Daoy (cell line): ENCODE measurements at regions not wholly inside any gene's neighbourhood (a gene's known extent, or its start where the extent isn't known, plus 50 kb on each side); places are given as distances from the start of the nearest gene placed in this dataset.
"Not testable (repeated sequence)": the region's sequence is repeated elsewhere in the genome, so short reads cannot be mapped to it uniquely, and the experiment has no call there.

Experiments
- DNase-seq: peaks from one replicate; pipeline ENCODE4 v3.0.0-alpha.2; 2015; ENCODE audit warnings: low read depth

DNA sequence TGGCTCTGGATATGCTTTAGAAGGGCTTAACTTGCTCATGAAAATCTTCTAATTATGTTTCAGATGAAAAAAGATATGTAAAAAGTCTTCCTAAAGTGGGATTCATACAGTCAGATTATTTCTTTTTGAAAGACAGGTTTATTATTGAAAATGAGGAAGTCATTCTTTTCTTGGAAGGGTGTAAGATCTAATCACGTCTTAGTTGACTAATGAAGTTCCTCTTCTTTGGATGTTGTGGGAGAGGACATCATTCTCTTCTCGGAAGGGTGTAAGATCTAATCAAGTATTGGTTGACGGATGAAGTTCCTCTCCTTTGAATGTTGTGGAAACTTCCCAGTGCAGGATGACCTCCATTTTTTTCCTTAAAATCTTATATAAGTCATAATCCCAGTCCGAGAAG is 74.9 kb downstream of the ALG10 start:
- DNase-seq, result no peak

DNA sequence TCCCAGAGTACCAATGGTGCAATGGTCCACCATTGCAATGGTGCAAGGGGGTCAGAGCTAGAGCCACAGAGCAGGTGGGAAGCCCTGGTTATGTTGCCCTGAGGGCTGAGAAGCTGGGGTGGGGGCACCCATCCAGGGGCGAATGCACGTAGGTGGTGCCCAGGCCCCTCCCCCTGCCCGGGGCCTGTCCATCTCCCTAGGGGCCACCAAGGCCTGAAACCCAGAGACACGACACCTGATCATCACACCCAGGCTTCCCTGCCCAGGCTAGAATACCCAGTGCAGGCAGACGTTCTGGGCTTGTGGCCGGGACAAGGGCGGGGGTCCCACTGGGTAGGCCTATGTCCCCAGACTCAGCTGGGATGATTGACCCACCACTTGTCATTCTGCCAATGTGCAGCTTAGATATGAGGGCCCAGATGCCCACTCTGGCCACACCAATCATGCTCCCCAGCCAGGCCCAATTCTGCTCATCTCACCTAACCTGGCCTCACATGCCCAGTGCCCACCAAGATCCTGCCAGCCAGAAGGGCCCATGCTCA is 83.2 kb downstream of the ALG10 start:
- DNase-seq, result no peak

DNA sequence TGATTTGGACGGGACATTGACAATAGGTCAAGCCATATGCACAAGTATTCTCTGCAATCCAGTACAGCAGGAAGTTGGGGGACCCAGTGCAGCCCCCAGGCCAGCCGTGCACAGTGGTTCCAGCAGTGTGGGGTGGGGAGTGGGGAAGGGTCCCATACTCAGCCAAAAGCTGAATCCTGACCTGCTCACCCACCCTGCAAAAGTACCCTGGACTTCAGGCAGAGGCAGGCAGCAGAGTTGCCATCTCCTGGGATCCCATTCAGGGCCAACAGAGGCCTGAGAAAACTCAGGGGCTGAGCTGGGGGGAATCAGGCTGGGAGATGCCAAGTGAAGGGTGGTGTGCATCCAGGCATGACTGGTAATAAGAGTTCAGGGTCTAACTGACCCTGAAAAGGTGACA is 83.9 kb downstream of the ALG10 start:
- no peak for DNase-seq

GRCh38 chr12:34107016-34107415 is 84.7 kb downstream of the ALG10 start:
- DNase-seq, result no peak

- DNase-seq, result no peak
Observed at GRCh38 chr12:34107781-34108404, 85.6 kb downstream of the ALG10 start.

DNA sequence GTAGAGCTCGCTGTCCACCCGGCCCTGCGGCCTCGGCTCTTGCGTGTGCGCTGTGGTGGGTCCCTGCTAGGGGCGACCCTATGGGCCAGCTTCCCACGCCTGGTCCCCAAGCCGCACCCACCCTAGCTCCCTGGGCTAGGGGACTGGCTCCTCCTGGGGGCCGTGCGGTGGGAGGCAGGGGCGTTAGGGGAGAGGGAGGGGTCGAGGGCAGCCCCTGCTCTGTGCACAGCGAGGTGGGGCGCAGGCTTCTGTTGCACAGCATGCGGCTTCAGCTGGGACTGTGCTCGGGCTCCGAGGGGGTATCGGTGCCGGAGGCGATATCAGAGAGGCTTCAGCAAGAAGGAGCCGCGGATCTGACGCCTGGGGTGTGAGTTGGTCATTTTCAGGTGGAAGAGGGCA is 86.1 kb downstream of the ALG10 start:
- DNase-seq, result no peak

GRCh38 chr12:34108967-34109366 is 86.7 kb downstream of the ALG10 start:
- no peak for DNase-seq

DNA sequence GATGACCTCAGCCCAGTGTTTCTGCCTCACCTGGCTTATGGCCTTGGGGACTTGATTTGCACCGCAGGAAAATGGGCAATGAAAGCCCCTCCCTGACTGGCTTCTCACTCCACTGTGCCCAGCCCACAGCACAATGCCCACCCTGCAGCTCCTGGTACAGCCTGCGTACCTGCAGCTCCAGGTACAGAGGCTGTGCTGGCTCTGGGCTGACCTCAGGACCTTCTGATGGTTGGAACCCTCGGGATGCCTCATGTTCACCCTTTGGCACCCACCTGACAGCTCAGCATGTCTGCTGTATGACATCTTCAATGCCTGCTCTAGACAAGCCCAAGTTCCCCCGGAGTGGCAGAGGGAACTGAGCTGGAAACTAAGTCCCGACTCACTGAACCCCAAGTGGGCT is 87.1 kb downstream of the ALG10 start:
- no peak for DNase-seq

- DNase-seq, result not testable (repeated sequence)
Observed at GRCh38 chr12:34109909-34110531, 87.7 kb downstream of the ALG10 start.

- no peak for DNase-seq
Observed at GRCh38 chr12:34119366-34119765, 97.1 kb downstream of the ALG10 start.

DNA sequence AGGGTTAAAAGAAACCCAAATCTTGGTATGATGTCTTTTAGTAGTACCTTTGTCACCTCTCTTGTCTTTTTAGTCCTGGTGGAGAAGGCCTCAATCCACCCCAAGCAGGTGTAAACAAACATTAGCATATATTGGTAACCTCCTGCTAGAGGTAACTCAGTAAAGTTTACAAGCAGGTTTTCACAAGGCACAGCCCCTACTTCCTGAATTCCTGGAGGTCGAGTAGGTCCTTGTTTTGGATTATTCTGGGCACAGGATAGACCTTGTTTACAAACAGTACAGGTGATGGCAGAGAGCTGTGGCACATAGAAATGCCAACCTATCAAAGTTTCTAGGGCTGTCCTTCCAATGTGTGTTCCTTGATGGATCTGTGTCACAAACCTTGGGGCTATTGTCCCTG is 99.1 kb downstream of the ALG10 start:
- DNase-seq, result no peak

DNA sequence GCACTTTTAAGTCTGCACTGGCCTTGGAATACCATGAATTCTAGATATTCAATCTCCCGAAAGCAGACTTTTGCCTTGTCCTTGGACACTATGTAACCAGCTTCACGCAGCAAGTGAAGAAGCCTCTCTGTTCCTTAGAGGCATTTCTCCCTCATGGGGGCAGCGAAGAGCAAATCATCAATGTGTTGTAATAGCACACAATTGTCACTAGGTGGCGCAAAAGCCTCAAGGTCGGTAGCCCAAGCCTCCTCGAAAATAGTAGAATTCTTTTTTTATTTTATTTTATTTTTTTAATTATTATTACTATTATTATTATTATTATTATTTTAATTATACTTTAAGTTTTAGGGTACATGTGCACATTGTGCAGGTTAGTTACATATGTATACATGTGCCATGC is 100.8 kb downstream of the ALG10 start:
- peak; percentile 60 for DNase-seq

GRCh38 chr12:34124608-34125007 is 102.3 kb downstream of the ALG10 start:
- no peak for DNase-seq

DNA sequence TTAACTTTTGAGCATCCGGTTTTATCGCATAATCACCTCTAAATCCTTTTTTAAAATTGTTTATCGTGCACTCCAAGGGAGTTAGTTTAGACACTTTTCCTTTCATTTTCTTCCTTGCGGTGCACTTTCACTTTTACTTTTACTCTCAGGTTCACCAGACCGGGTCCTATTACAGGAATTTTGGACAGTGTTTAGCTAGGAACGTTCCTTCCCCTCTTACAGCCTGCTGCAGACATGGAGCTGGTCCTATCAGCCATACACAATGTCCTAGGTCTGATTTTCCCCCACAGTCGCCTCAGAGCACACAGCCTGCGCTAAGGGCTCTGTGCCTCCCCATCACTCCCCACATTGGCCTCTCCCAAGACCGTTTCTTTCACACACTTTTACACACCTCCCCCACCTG is 103.9 kb downstream of the ALG10 start:
- DNase-seq, result peak; percentile 21

DNA sequence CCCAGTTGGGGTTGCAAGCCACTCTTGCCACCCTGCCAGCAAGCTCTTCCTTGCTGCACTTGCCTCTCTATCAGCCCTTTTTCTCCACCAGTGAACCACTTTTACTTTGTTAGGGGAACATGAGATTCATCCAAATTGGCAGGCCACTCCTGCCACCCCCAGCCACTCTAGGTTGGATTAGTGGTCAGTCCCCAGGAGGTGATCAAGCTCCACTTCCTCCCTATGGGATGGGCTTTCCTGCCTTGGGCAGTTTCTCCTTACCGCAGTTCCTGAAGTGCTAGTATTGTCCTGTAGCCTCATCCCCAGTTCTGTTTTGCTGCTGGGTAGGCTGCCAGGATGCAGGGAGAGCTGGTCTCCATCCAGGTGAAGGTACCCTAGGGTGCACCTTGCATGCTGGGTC is 104.5 kb downstream of the ALG10 start:
- DNase-seq, result no peak

GRCh38 chr12:34127379-34127778 is 105.1 kb downstream of the ALG10 start:
- DNase-seq, result not testable (repeated sequence)

DNA sequence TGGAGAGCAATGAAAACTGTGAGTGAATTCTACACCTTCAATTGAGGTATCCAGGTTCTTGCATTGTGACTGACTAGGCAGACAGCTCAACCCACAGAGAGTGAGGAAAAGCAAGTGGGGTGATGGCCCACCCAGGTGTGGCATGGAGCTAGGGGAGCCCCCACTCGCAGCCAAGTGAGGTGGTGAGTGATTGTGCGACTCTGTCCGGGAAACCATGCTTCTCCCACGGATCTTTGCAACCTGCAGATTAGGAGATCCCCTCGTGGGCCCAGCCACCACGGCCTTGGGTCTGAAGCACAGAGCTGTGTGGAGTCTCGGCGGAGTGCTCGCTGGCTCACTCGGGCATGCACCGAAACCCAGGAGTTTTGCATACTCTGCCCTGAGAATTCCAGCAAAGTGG is 120.1 kb downstream of the ALG10 start:
- DNase-seq, result no peak

DNA sequence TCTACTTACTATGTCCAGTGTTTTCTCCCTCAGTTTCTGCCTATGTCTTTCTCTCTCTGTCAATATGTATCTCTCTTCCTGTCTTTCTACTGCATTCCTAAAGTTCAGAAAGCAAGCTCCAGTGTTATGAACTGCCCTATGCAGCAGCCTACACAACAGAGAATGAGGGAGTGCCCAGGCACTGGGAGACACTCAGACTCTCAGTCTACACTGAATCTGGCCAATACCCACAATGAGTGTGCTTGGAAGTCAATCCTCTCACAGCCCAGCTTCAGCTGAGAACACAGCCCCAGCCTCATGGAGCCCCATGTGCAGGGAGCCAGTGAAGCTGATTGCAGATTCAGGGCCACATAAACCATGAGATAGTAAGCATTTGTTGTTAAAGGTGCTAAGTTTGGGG is 128.7 kb downstream of the ALG10 start:
- no peak for DNase-seq

GRCh38 chr12:34163443-34163842 is 141.1 kb downstream of the ALG10 start:
- no peak for DNase-seq

DNA sequence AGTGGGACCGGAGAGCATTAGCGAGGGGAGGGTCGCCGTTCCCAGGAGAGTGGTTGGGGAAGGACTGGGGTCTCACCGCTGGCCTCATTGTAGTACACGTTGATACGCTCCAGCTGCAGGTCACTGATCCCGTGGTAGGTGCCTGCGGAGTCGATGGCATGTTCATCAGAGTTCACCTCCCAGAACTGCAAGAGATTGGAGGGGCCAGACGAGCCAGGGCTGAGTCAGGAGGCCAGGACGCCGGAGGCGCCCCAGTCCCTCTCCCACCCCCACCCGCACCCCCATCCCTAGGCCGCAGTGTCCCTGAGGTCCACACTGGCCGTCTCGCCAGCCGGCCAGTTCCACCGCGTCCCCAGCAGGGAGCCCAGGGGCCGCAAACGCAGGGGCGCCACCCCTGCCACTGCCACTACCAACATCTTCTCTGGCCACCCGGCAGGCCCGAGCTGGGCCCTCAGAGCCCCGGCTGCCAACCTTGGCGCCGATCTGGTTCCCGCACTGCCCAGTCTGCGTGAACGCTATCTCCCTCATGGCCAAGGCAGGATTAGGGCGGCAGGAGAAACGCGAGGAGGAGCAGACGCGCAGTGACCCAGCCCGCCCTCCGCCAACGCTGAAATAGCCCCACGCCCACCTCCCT is 144.2 kb downstream of the ALG10 start:
- no peak for DNase-seq

DNA sequence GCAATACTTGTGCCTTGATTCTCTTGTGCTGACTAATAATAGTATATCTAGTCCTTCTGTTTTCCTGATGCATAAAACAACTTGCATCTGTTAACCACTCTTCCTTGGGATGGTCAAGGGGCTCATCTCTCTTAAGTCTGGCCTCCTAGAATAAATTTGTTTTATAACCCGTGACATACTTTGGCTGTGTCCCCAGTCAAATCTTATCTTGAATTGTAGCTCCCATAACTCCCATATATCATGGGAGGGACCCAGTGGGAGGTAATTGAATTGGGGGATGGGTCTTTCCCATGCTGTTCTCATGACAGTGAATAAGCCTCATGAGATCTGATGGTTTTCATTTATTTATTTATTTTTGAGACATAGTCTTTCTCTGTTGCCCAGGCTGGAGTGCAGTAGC is 146.2 kb downstream of the ALG10 start:
- not testable (repeated sequence) for DNase-seq

DNA sequence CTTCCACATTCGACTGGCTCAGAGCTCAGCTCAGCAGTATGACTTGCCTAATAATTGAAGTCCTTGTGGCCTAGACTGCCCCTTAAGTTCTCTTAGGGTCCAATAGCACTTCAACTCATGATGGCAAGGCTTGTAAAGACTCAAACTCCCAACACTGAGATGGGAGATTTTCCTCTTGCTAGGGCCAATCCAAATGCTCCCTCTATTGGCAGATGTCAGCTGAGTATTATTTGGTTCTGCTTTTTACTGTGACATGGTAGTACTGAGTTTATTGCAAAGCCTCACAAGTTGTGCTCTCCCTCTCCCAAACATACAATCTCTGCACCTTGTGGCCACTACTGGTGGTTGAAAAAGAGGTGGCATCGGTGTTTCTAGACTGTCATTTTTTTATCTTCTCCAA is 164.2 kb downstream of the ALG10 start:
- DNase-seq, result no peak

DNA sequence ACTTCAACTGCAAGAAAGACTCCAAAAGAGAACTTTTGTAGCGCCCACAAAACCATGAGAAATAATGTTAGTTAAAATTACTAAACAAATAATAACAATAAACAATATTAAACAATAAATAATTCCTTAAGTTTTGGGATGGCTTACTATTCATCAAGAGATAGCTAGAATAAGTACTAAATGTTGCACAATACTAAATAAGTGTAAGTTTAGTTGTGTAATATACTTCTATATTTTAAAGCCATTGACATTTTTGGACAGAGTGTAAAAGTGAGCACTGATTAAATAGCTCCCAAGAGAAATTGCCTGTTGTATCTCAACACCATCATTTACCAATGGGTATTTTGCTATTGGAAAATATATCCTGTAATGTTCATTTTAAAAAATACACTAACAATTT is 166.7 kb downstream of the ALG10 start:
- DNase-seq, result no peak
